ENCODE measurements at regions not wholly inside any gene's neighbourhood (a gene's known extent, or its start where the extent isn't known, plus 50 kb on each side); places are given as distances from the start of the nearest gene placed in this dataset.

DNA sequence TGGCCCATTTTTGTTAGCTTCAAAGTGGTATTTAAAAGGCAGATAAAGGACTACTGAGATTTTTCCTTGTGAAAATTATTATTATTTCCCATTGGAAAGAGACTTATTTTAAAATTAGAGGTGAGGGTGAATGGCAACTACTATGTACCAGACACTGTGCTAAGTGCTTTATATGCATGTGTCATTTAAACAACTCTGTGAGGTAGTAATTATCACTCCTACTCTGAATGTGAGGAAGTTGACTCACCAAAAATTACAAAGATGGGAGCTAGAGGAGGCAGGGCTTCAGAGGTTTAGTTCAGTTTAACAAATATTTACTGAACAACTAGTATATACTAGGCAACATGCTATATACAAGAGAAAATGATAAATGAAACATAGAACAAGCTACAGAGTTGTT lies 78.2 kb downstream of the MSL3 start:
- TF ChIP-seq, protein P1, sequence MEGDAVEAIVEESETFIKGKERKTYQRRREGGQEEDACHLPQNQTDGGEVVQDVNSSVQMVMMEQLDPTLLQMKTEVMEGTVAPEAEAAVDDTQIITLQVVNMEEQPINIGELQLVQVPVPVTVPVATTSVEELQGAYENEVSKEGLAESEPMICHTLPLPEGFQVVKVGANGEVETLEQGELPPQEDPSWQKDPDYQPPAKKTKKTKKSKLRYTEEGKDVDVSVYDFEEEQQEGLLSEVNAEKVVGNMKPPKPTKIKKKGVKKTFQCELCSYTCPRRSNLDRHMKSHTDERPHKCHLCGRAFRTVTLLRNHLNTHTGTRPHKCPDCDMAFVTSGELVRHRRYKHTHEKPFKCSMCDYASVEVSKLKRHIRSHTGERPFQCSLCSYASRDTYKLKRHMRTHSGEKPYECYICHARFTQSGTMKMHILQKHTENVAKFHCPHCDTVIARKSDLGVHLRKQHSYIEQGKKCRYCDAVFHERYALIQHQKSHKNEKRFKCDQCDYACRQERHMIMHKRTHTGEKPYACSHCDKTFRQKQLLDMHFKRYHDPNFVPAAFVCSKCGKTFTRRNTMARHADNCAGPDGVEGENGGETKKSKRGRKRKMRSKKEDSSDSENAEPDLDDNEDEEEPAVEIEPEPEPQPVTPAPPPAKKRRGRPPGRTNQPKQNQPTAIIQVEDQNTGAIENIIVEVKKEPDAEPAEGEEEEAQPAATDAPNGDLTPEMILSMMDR (IDR thresholded peaks at IDR 0.05): no peak
- TF ChIP-seq POLR2A (IDR thresholded peaks at IDR 0.05): no peak
- no peak for TF ChIP-seq POLR2AphosphoS5 (IDR thresholded peaks at IDR 0.05)

Measured in transverse colon (tissue), 4 donors.